ENCODE measurements at regions not wholly inside any gene's neighbourhood (a gene's known extent, or its start where the extent isn't known, plus 50 kb on each side); places are given as distances from the start of the nearest gene placed in this dataset.

DNA sequence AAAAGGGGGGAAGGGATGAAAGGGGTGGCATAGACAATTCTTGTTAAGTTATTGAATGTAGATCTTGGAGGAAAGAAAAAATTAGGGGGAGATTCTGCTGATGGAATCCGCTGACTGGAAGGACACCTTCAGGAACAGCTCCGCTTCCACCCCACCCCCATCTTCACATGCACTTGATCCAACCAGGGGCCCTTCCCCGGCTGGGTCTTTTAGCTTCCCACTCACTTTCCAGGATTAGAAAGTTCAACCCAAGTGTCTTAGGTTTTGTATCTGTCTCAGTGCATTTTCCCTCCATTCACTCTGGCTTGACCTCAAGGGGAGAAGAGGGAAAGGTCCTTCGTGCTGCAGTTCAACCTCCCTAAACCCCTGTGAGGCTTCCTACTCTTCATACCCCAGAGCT lies 141.4 kb downstream of the IRS2 start:
- DNase-seq = no peak

DNA sequence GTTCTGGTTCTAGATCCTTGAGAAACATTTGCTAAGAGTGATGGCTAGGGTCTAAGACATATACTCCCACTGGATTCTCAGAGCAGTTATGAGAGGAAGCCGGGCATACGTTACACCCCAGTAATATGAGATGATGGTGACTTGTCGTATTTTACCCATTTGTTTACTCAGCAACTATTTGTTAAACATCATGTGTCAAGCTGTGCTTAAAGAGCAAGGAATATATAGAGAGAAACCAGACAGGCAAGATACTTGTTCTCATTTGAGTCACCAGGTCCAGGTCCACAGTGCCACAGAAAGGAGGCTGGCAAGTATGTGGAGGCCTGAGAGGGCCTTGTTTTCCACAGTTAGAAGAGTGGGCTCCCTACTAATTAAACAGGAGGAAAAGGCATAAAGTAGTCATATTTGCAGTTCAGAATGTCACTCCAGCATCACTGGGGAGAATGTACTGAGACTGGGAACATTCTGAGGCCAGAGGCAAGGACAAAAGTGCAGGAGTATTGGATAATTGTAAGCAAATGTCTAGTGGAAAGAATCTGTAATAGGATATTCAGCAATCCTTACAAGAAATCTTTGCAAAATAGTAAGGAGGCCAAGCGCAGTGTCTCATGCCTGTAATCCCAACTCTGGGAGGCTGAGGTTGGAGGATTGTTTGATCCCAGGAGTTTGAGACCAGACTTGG lies 142.2 kb downstream of the IRS2 start:
- no peak for DNase-seq

DNA sequence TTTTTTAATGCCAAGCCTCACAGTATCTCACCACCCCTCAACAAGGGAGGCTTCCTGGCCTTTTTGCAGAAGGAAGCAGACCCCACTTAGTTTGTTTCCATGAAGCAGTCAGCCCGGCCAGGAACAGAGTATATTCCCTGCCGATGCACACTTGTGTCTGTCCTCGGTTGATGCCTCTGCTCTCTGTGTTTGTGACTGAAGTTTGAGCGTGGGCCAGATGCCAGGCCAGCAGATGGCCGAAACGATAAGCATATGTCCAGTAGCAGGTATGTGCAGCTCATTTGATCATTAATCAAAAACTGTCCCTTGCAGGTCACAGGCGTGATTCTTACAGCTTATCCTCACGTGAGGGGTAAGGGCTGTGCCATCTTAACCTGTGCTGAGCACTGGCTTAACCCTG lies 144.0 kb downstream of the IRS2 start:
- no peak for DNase-seq

DNA sequence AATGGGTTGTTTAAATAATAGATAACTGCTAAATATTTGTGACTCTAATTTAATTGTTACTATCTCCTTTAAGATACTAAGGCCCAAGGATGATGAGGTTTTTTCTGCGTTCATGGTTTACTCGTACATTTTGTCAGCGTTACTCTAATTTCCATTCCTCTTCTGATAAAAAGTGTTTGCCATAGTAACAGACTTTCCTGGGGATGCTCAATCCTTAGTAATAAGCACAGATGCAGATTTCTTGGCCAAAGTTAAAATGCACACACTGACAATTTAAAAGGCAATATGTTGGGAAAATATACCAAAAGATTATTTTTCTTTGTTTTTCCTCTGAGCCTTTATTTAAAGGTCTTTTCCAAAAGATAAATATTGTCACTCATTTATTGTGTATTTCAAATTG lies 149.6 kb downstream of the IRS2 start:
- DNase-seq = no peak

DNA sequence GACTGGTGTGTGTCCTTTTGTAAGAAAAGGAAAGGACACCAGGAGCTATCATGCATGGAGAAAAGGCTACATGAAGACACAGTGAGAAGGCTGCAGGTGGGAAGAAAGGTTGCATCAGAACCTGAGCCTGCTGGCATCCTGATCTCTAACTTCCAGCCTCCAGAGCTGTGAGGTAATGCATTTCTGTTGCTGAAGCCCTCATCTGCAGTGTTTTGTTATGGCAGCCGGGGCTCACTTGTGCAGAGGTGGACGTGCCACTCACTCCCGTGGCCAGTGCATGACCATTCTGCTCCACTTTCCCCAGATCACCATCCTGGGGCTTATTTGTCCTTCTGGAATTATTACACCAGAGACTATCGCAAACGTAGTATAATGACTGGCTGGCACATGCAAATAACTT lies 155.3 kb downstream of the IRS2 start:
- no peak for DNase-seq

DNA sequence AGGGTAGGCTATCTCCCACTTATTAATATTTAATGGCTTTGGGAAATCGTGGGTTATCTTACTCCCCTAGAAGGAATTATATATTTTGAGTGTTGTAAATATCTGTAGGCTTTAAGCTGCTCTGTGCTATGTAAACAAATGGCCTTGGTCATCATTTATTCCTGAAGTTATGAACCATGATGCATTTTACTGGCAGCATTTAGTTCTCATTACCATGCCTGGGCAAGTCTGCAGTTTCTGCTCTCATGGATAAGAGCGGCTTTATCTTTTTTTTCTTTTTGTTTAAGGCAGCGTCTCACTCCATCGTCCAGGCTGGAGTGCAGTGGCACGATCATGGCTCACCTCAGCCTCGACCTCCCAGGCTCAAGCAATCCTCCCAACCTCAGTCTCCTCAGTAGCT lies 156.1 kb downstream of the IRS2 start:
- DNase-seq = no peak

DNA sequence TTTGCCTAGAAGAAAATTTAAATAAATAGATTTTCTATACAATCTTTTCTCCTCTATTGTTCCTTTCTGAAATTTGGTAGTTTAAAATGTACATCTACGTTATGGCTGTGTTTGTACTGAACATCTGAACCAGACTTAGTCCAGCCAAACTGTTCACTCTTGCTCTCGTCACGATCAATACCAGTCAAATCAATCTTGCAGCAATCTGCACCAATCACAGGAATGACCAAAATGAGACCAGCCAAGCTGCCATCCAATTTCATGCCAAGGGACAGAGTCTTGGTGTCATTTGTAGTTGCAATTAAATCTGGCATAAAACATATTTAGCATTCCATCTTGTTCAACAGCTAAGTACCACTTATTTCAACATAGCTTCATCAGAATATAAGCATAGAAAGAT lies 156.6 kb downstream of the IRS2 start:
- no peak for DNase-seq

DNA sequence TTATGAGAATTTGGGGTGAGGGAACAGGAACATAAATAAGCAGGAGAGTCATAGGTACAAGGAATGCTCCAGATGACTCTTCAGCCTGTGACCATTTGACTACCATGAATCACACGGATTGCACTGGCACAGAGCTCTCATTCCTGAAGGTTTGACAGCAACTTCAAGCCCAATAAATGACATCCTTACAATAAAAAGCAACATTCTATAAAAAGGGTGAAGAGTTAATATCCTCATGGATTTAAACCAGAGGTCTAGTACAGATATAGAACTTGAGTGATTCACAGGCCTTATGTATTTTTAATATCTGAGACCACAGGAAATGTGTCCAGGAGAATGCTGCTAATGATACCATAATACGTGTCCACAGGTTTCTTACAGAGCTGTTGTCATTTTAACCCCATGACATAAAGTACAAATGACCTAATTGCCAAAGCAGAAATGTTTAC lies 158.1 kb downstream of the IRS2 start:
- DNase-seq = no peak

DNA sequence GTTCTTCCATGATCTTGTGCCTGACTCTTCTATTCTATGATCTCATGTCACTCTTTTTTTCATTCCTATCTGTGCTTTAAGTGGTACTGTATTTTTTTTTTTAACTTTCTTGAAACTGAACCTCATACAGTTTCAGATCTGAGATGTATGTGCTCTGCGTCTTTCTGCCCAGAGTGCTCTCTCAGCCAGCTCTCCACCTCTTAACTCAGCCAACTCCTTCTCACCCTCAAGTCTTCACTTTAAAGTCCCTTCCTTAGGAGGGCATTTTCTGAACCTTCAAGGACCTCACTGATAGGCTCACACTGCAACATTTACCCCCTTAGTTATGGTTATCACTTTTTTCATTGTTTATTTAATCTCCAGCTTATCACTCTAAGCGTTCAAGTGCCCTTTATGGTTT lies 158.7 kb downstream of the IRS2 start:
- DNase-seq = no peak

DNA sequence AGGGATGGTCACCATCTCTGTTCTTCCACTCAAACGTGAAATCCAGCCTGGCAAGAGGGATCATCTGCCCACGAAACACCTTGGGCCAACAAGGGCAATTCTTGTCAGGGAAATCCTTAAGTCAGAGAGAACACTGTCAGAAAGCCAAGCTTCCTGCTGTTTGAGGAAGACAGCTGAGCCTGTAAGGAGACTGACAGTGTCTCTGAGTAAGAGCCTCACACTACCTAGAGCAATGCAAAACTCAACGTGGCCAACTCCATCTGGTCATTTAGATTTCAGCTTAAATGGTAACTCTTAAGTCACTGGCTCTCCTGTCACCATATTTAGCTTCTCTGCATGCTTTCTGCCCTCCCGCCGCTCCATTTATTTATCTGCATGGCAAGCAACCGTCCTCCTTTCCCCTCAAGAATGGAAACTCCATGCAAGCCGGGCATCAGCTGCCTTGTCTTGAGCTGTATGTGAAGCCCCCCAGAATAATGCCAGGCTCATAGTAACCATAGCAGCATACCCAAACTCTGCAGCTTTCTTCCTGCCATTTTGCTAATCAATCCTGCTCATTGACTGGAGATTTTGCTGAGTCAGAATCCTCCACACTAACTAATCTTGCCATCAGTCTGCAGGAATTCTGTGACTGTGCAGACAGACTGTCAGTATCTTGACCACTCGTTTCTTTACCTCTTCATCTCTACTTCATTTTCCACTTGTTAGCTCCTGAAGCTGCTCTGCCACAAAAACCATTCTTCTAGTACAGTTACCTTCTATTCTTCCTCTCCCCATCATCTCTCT lies 159.8 kb downstream of the IRS2 start:
- no peak for DNase-seq

DNA sequence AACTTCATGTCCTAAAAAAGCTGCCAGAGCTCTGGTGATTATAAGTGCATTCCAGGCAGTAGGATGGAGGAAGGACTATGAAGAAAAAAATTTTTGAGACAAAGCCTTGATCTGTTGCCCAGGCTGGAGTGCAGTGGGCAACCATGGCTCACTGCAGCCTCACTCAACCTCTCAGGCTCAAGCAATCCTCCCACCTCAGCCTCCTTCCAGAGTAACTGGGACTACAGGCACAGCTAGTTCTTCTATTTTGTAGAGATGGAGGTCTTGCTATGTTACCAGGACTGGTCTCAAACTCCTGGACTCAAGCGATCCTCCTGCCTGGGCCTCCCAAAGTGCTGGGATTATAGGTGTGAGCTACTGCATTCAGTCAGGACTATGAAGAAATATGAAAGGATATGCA lies 161.2 kb downstream of the IRS2 start:
- no peak for DNase-seq

DNA sequence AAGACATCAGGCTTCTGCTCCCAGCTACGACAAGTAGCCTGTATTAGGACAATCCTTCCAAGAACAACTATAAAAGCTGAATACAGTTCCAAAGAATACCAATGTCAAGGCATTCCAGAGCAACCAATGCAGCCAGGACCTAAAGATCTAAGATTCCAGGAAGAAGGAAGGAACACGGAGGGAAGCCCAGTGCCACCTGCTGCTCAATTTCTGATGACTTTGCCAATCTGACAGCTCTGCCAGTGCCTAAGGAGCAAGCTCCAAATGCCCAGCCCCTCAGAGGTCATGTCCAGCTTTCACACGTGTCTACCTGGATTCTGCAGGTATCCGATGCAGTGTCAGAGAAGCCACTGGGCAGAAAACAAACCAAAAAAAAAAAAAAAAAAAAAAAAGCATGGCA lies 164.4 kb downstream of the IRS2 start:
- DNase-seq = no peak

DNA sequence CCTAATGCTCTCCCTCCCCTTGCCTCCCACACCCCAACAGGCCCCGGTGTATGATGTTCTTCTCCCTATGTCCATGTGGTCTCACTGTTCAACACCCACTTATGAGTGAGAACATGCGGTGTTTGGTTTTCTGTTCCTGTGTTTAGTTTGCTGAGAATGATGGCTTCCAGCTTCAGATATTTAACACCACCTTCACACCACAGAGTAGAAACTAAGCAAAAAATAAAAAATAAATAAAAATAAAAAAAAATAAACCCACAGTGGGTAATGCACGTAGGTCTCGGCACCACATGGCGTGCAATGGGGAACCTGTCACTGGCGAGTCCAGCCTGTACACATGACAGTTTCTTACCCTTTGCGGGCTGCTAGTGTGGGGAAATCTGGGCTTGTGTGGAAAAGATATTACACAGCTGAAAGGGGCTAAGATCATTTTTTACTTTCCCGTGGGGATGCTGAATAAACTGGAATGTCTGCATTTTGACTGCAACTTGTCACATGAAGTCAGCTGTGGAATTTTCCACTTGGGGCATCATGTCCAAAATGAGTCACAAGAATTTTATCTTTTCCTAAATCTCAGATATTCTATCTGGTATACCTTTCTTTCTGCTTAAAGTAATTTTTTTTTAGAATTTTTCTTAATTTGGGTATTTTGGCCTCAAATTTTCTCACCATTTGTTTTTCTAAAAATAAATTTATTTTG lies 170.5 kb downstream of the IRS2 start:
- no peak for DNase-seq

DNA sequence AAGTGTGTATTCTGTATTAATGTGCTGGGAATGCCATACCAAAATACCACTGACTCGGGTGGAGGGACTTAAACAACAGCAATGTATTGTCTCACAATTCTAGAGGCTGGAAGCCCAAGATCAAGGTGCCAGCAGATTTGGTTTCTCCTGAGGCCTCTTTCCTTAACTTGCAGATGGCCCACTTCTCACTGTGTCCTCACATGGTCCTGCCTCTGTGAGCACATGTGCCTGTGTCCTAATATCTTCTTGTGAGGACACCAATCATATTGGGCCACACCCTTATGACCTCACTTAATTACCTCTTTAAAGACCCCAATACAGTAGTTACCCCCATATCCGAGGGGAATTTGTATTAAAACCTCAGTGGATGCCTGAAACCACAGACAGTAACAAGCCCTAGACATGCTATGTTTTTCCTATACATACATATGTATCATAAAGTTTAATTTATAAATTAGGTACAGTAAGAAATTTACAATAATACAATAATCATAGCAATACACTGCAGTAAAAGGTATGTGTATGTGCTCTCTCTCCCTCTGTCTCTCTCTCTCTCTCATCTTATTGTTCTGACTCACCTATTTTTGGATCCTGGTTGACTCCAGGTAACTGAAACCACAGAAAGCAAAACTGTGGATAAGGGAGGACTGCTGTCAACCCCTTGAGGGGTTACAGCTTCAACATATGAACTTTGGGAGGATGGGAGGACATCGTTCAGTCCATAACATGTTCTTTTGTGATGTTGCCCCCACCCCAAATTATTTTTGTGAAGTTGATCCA lies 174.3 kb downstream of the IRS2 start:
- DNase-seq = no peak

DNA sequence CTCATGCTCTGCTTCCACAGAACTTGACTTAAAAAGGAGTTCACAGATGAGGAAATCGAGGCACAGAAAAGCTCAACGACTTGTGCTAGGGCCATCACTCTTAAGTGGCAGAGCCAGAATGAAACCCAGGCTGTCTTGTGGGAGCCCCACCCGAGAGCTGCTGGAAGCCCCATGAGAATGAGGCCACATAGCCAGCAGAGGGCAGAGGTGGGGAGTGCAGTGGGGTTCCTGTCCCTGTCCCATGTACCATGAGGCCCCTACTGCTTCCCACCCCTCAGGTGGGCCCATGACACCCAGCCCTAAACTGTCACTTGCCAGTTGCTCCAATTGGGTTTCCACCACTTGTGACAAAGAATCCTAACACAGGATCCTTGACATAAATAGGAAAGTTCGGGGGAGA lies 175.9 kb downstream of the IRS2 start:
- peak in 9 of 56 donors; percentile 1 to 25 (median 8) for DNase-seq

DNA sequence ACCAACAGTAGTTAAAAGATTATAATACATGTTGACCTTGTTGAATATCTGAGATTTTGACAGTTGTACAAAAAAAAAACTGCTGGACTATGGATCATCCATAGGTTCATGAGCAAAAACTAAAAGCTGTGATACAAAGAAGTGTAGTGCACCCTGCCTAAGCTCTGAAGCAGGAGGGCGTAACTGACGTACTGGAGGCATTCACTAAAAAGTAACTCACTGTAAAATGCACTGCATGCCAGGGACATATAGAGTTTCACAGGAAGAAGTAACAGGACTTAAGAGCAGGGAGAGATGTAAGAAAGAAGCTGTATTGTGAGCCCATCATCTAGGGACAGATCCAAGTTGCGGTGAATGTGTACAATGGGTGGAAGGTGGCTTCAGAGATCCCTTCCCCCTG lies 177.9 kb downstream of the IRS2 start:
- DNase-seq = no peak

DNA sequence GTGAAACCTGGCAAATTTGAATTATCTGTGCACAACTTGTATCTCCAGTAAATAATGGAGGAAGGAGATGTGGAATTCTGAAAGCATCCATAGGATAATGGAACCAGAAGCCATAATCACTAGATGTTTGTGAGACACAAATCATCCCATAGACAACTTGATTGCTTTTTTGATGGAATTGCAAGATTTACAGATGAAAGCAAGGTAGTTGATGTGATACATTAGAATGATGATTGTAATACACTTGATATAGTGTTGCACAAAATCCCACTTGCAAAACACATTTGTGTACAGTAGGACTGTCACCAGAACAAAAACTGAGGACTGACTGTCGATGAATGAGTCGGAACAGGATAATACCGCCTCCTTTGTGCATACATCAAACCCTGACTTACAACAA lies 178.3 kb downstream of the IRS2 start:
- no peak for DNase-seq

DNA sequence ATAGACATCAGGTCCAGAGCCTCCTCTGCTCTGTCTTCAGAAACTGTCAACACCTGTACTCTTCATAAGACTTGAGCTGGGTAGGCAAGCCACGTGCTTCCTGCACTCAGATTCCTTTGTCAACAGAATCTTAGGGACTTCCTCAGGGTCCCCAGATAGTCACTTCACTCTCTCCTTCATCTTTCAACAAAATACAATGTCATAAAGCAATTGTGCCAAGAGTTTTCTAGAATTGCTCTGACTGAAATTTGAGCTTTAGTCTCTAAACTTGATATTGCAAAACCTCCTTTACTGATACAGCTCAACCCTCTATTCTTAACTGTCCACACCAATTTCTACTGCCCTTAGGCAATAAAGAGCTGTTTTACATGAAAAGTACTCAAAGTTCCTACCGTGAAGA lies 179.9 kb downstream of the IRS2 start:
- no peak for DNase-seq

DNA sequence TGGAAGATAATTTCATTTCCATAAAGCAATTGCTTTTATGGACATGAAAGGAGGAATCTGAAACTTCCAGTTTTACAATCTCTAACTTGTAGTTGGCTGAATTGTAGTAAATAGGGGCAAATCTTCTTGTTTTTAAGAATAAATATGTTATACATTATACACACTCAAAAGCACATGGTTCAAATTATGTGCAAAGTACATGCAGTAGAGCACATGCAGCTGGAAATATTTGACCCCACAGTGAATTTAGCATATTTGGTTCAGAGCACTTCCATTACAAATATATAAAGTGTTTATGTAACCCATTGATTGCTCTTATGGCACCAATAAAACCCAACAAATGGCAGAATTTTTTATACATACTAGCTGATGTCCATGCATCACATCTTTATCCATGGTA lies 180.5 kb downstream of the IRS2 start:
- no peak for DNase-seq

DNA sequence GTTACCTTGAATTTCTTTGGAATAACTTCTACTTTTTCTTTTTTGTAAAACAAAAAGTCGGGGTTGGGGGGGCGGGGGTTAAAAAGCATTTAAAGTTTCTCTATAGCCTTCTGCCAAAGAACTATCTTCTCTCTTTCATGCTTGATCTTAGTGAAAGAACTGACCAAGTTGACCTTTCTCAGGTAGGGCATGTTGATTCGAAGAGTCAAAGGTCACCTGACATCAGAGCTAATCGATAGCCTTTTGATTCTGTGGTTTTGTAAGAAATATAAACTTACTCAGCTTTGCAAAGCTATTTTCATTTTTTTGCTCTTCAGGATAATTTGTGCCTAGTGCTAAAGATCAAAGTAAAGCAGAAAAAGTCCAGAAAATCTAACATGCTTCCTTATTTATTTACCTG lies 181.5 kb downstream of the IRS2 start:
- DNase-seq = no peak

DNA sequence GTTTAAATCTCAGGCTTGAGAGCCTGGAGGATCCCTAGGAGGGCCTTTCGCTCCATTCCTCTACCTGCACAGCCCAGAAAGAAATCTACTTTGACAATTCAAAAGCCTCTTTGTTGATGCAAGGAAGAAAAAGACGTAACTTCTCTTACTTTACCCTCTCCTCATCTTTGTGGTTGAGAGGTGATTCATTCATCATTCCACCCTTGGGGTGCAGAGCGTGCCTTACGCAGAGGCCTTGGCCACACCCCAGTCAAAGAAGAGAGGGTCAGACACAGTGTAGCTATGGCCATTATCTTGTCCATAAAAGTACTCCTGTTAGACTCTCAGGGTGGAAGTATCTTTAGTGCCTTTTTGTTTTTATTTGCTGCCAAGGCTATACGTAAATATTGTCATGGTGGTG lies 184.0 kb downstream of the IRS2 start:
- no peak for DNase-seq
